ENCODE measurements at regions not wholly inside any gene's neighbourhood (a gene's known extent, or its start where the extent isn't known, plus 50 kb on each side); places are given as distances from the start of the nearest gene placed in this dataset.

GRCh38 chr11:76287227-76287626 is 80.9 kb upstream of the WNT11 start (continued):
- TF ChIP-seq, protein P1, sequence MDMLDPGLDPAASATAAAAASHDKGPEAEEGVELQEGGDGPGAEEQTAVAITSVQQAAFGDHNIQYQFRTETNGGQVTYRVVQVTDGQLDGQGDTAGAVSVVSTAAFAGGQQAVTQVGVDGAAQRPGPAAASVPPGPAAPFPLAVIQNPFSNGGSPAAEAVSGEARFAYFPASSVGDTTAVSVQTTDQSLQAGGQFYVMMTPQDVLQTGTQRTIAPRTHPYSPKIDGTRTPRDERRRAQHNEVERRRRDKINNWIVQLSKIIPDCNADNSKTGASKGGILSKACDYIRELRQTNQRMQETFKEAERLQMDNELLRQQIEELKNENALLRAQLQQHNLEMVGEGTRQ (IDR thresholded peaks at IDR 0.05; ENCODE audit: borderline replicate concordance, low read depth, low read length), result no peak
- TF ChIP-seq NRF1 (IDR thresholded peaks at IDR 0.05; ENCODE audit: low read depth, low read length), result no peak

DNA sequence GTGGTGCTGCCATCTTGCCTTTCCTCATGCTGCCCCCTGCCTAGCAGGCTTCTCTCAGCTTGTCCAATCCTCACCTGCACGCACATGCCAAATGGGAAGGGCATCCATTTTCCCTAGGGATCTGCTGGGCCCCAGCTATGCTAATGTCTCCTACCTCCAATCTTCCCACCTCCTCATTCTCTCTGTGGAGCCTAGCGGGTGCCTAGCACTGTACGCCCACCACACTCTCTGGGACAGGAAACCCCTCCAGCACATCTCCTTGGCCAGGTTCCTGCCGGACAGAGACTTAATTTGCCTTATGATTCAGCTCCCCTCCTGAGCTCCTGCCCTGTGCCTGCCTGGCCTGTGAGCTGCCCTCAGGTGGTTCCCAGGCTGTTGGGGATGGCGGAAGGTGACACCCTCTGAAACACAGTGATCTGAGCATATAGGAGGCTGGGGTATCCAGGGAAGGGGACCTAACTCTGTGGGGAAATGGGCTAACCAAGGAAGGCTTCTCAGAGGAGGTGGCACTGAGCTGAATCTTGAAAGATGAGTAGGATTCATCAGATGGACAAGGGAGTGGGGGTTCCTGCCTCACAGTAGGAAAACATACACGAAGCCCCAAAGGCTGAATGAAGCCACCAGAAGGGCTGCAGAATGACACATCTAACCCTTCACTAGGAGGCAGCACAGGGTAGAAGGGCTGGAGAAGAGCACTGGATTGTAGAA is 79.2 kb upstream of the WNT11 start:
- Histone ChIP-seq H3K36me3 (replicated peaks in 1 of 2; ENCODE audit: control insufficient read depth in 1 of 2, insufficient read depth in 2 of 2, low read length in 1 of 2) (no peaks in the 10 kb centered on the region), H2AFZ (ENCODE audit: low read depth) (no peak overlapping the region), H3K79me2 (ENCODE audit: insufficient read depth) (no peaks in the 10 kb centered on the region), H3F3A (replicated peaks; ENCODE audit: insufficient read depth) (no peaks in the 10 kb centered on the region), H3K27me3 (ENCODE audit: insufficient read depth) (no peaks in the 10 kb centered on the region), H3K9ac (no peak overlapping the region), H4K20me1 (ENCODE audit: insufficient read depth) (no peaks in the 10 kb centered on the region), H3K27ac (ENCODE audit: low read depth in 2 of 2, low read length in 1 of 2) (no peak overlapping the region), H3K4me3 (ENCODE audit: low read depth in 2 of 2, low read length in 1 of 2) (no peak overlapping the region), H3K4me1 (ENCODE audit: control insufficient read depth in 1 of 2, insufficient read depth in 2 of 2, low read depth in 1 of 2, low read length in 1 of 2) (peaks cover 0 to 6% of the 10 kb centered on the region in 2 experiments; a peak in 1 of 4 replicates), H3K9me3 (no peaks in the 10 kb centered on the region), H3K4me2 (no peak overlapping the region), H3K9me2 (no peaks in the 10 kb centered on the region)
- no peak for DNase-seq
- ChIA-PET POLR2A (no interaction called here), CTCF (interaction anchor here (1.0 to 2.1 kb wide), 4 partner anchors 15 to 389 kb away, joined by 3 to 6 read pairs (median 4); no protein-coding TSS in a partner anchor)
- 74% methylated on average over 6 of the region's 6 CpGs for WGBS (ENCODE audit: low lambda C conversion rate)
- TF ChIP-seq YY1 (IDR thresholded peaks at IDR 0.05; ENCODE audit: low read depth) (no peak), RFX5 (IDR thresholded peaks at IDR 0.05; ENCODE audit: low read length) (no peak), POLR2AphosphoS5 (IDR thresholded peaks at IDR 0.05; ENCODE audit: low read depth, low read length) (no peak), RAD21 (IDR thresholded peaks at IDR 0.05; ENCODE audit: low read length) (no peak), TEAD4 (IDR thresholded peaks at IDR 0.05; ENCODE audit: borderline replicate concordance, insufficient read depth) (no peak), GABPA (IDR thresholded peaks at IDR 0.05; ENCODE audit: low read depth) (no peak), EP300 (IDR thresholded peaks at IDR 0.05; ENCODE audit: borderline replicate concordance in 1 of 2, low read depth in 1 of 2, low read length in 1 of 2) (no peak), RXRA (IDR thresholded peaks at IDR 0.05; ENCODE audit: borderline replicate concordance, low read depth) (no peak), NRF1 (IDR thresholded peaks at IDR 0.05; ENCODE audit: low read depth, low read length) (no peak), IRF3 (IDR thresholded peaks at IDR 0.05; ENCODE audit: low read depth, low read length) (no peak), GATA2 (CRISPR knock-in tag; IDR thresholded peaks at IDR 0.05) (no peak), TAF1 (IDR thresholded peaks at IDR 0.05; ENCODE audit: borderline replicate concordance, low read depth, low read length) (no peak), USF1 (IDR thresholded peaks at IDR 0.05; ENCODE audit: borderline replicate concordance, low read depth) (no peak)
- TF ChIP-seq, protein P2, sequence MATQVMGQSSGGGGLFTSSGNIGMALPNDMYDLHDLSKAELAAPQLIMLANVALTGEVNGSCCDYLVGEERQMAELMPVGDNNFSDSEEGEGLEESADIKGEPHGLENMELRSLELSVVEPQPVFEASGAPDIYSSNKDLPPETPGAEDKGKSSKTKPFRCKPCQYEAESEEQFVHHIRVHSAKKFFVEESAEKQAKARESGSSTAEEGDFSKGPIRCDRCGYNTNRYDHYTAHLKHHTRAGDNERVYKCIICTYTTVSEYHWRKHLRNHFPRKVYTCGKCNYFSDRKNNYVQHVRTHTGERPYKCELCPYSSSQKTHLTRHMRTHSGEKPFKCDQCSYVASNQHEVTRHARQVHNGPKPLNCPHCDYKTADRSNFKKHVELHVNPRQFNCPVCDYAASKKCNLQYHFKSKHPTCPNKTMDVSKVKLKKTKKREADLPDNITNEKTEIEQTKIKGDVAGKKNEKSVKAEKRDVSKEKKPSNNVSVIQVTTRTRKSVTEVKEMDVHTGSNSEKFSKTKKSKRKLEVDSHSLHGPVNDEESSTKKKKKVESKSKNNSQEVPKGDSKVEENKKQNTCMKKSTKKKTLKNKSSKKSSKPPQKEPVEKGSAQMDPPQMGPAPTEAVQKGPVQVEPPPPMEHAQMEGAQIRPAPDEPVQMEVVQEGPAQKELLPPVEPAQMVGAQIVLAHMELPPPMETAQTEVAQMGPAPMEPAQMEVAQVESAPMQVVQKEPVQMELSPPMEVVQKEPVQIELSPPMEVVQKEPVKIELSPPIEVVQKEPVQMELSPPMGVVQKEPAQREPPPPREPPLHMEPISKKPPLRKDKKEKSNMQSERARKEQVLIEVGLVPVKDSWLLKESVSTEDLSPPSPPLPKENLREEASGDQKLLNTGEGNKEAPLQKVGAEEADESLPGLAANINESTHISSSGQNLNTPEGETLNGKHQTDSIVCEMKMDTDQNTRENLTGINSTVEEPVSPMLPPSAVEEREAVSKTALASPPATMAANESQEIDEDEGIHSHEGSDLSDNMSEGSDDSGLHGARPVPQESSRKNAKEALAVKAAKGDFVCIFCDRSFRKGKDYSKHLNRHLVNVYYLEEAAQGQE (IDR thresholded peaks at IDR 0.05; ENCODE audit: low read depth, low read length), result no peak
- TF ChIP-seq, protein P1 (IDR thresholded peaks at IDR 0.05; ENCODE audit: borderline replicate concordance, low read depth, low read length), result no peak
